ENCODE measurements at regions not wholly inside any gene's neighbourhood (a gene's known extent, or its start where the extent isn't known, plus 50 kb on each side); places are given as distances from the start of the nearest gene placed in this dataset.

DNA sequence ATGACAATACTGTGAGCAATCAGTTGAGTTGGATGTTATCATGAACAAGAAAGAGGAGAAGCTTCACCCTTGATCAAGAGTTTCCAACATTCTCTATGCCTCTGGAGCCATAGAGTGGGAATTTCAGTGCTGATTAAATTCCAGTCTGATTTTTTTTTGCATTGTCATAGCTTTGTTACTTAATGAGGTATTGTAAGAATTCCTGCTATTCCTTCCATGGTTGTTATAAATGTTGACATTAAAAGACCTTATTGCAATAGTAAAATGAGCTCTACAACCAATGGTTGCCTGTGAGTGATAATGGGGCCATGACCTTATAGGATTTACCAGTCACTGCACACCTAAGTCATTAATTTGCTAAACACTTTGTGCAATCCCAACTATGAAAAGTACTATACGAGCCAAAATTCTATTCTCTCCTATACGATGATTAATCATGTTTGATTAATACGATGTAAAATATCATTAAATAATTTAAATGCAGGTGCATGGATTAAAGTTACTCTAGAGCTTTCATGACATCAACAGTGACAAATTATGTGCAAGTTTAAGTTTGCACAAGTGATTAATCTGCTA is 353.2 kb upstream of the KLF6 start:
- no peak for TF ChIP-seq GATA3 (IDR thresholded peaks at IDR 0.05; ENCODE audit: low read depth, low read length)
- TF ChIP-seq GATA2 (IDR thresholded peaks at IDR 0.05; ENCODE audit: low read depth, low read length), result no peak

Measured in SH-SY5Y (cell line).